Gastroesophageal sphincter (tissue), 3 donors: ENCODE measurements at regions not wholly inside any gene's neighbourhood (a gene's known extent, or its start where the extent isn't known, plus 50 kb on each side); places are given as distances from the start of the nearest gene placed in this dataset.

Experiments
- CTCF ChIP-seq, 4 experiments: fragments of 200-600 bp in 2 of 4; fragments of 450-650 bp in 2 of 4; sonication (generic) in 1 of 4; IDR thresholded peaks; one replicate each; pipeline ENCODE4 v1.5.1; 2017 to 2019; ENCODE audit warnings: antibody characterized with exemption in 4 of 4, mild to moderate bottlenecking in 2 of 4, moderate library complexity in 2 of 4
- EP300 ChIP-seq: sonication (generic); formaldehyde crosslinking; IDR thresholded peaks from one replicate; pipeline ENCODE4 v1.6.1; 2017; ENCODE audit warnings: antibody characterized with exemption, mild to moderate bottlenecking
- POLR2A ChIP-seq, 2 donors: fragments of 450-650 bp; IDR thresholded peaks; one replicate each; pipeline ENCODE4 v1.6.1; 2017; ENCODE audit warnings: antibody characterized with exemption in 2 of 2, mild to moderate bottlenecking in 2 of 2, moderate library complexity in 1 of 2

DNA sequence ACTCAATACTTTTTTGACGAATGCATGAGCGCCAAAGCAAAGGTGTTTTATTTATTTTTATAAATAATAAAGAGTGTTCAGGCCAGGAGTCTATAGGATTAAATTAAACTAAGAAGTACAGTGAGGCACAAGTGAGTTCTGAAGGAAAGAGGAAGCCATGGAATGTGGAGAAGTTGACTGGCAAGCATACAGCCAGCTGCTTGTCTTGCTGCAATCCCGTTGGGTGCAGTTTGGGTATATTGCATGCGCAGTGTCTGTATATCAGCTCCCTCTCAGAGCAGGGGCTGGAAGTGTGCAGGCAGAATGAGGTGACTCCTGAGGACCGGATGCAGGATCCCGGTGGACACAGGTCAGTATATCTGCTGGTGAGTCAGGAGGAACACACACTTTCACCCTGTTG, 315.6 kb downstream of the ZSWIM6 start:
- TF ChIP-seq POLR2A (IDR thresholded peaks at IDR 0.05) (no peak), CTCF (IDR thresholded peaks at IDR 0.05) (no peak), EP300 (no peak)
